Fibroblast of villous mesenchyme (primary cell): ENCODE measurements at regions not wholly inside any gene's neighbourhood (a gene's known extent, or its start where the extent isn't known, plus 50 kb on each side); places are given as distances from the start of the nearest gene placed in this dataset.
"Not testable (repeated sequence)": the region's sequence is repeated elsewhere in the genome, so short reads cannot be mapped to it uniquely, and the experiment has no call there.

Source experiments
- DNase-seq: peaks from one replicate; pipeline ENCODE4 v3.0.0-alpha.2; 2010; ENCODE audit warnings: low read depth
- H3K4me3 ChIP-seq: 2 replicates; pipeline ENCODE4 v1.5.1; 2011; ENCODE audit warnings: low read depth, mild to moderate bottlenecking, low read length
- CTCF ChIP-seq: IDR thresholded peaks from 2 replicates; pipeline ENCODE4 v1.5.1; 2012; ENCODE audit warnings: low read depth, mild to moderate bottlenecking, low read length; ENCODE audit not compliant: insufficient read depth

- no peak for TF ChIP-seq CTCF
- no peak for DNase-seq
- no peak overlapping the region for H3K4me3 ChIP-seq
These were observed 453.7 kb downstream of the TENT5A start for GRCh38 chr6:81298751-81299150.

GRCh38 chr6:81295310-81295709 lies 457.2 kb downstream of the TENT5A start:
- no peak for DNase-seq
- no peak overlapping the region for H3K4me3 ChIP-seq
- no peak for TF ChIP-seq CTCF

DNA sequence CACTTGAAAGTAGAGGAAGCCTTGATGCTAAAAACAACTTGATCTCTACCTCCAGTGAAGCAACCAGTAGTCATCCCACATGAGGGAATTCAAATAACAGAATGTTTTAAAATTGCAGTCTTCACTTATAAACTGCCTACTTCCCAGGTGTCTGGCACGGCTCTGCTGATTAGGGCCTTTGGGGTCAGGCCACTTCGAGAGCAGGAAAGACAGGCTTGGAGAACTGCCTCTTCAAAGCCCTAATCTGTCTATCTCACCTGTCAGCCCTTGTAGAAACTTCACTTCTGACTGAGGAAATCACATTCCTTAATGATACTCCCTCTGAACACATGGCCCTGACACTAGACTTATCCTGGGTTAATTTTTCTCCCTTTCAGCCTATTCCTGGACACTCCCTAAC lies 458.6 kb downstream of the TENT5A start:
- H3K4me3 ChIP-seq: no peak overlapping the region
- no peak for TF ChIP-seq CTCF
- peak; percentile 4 for DNase-seq

DNA sequence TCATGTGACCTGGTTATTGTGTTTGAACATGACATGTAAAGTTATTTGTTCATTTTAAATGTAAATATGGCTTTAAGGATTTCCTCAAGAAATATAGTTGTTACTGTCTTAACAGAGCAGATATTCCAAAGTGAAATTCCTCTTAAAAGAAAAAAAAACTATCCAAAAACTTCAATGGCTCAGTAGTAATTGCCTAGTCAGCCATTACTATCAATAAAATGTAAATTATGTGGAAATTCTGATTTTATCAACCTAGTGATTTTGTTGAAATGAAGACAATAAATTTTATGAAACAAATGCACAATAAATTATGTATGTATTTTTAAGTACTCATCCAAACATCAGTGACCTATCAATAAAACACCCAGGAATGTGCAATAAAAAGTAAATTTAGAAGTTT lies 463.3 kb downstream of the TENT5A start:
- H3K4me3 ChIP-seq: no peak overlapping the region
- no peak for DNase-seq
- no peak for TF ChIP-seq CTCF

DNA sequence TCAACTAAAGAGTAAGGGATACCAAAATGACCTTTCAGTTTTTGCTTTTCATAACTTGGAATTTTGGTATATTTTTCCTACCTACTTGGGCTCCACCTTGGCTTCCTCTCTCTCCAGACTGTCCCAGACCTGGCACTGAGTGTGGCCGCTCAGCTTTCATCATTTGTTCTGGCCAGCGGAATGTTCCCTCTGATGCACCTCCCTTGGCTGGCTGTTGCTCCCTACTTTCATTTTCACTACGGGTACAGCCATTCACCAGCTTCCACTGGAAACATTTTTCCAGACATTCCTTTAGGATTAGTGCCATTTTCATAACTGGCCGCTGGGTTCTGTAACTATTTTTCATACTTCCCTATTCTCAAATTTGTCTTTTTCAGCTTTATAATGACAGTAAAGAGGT lies 487.4 kb downstream of the TENT5A start:
- no peak for TF ChIP-seq CTCF
- DNase-seq: peak; percentile 64
- H3K4me3 ChIP-seq: peak overlapping the region; percentile 46

DNA sequence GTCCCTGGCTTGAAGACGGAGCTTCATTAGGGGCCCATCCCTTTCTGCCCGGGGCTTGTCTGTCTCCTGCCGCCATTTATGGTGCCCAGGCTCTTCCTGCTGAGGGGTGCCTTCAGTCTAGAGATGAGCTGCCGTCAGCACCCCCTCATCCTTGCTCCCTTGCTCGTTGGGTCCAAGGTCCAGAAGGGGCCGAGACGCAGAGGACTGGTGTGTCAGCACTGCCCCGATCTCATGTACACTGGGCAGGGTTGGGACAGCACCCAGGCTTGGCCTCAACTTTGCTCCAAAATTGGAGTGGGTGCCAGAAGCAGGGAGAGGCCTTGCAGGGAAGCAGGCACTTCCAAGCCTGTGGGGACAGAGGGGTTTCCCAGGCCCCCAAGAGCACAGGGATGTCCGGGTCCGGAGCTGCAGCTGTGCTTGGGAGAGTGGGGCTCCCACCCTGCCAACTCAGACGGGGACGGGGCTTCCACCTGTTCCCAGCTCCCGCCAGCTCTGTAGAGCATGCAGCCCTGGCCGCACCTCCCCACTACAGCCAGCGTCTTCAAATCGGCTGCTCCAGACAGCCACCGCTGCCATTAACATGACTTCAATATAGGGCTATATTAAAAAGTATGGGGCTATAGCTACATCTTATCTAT lies 488.8 kb downstream of the TENT5A start:
- no peak overlapping the region for H3K4me3 ChIP-seq
- no peak for TF ChIP-seq CTCF
- no peak for DNase-seq

- DNase-seq: no peak
- no peak for TF ChIP-seq CTCF
These were observed 489.8 kb downstream of the TENT5A start for GRCh38 chr6:81262656-81263055.

DNA sequence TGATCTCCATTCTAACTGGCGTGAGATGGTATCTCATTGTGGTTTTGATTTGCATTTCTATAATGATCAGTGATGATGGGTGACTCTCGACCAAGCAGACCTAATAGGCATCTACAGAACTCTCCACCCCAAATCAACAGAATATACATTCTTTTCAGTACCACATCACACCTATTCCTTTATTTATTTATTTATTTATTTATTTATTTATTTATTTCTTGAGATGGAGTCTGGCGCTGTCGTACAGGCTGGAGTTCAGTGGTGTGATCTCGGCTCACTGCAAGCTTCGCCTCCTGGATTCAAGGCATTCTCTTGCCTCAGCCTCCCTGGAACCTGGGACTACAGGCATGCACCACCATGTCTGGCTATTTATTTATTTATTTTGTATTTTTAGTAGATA lies 496.3 kb downstream of the TENT5A start:
- H3K4me3 ChIP-seq, DNase-seq: not testable (repeated sequence)

More at GRCh38 chr6:81262656-81263055, 489.8 kb downstream of the TENT5A start:
- H3K4me3 ChIP-seq: no peak overlapping the region
